Kidney (tissue), 13 donors: ENCODE measurements at regions not wholly inside any gene's neighbourhood (a gene's known extent, or its start where the extent isn't known, plus 50 kb on each side); places are given as distances from the start of the nearest gene placed in this dataset.
"Not testable (repeated sequence)": the region's sequence is repeated elsewhere in the genome, so short reads cannot be mapped to it uniquely, and the experiment has no call there.

Experiments
- DNase-seq, 5 donors: peaks; one replicate each; pipeline ENCODE4 v3.0.0-alpha.2; 2013 to 2020
- FAIRE-seq: peaks from 2 replicates; lab custom pipeline; 2012; peaks lifted over from hg19 to GRCh38; lab: Jason Lieb, UNC
- H3K27ac ChIP-seq, 2 donors: one replicate each; pipeline ENCODE4 v1.7.0; 2013; ENCODE audit warnings: low read depth in 2 of 2, low read length in 2 of 2, inconsistent platforms in 1 of 2
- H3K27me3 ChIP-seq: one replicate; pipeline ENCODE4 v1.7.1; 2013; ENCODE audit warnings: low read length, inconsistent platforms; ENCODE audit not compliant: control insufficient read depth, insufficient read depth
- H3K36me3 ChIP-seq, 3 donors: one replicate each; pipeline versions ENCODE4 v1.7.0 to v1.7.1; 2013; ENCODE audit warnings: low read length in 3 of 3, control low read depth in 1 of 3, inconsistent platforms in 1 of 3; ENCODE audit not compliant: insufficient read depth in 3 of 3, control insufficient read depth in 2 of 3
- H3K4me1 ChIP-seq, 3 donors: one replicate each; pipeline versions ENCODE4 v1.7.0 to v1.7.1; 2013; ENCODE audit warnings: low read length in 3 of 3, inconsistent platforms in 1 of 3, low read depth in 1 of 3; ENCODE audit not compliant: control insufficient read depth in 2 of 3, insufficient read depth in 2 of 3
- H3K4me3 ChIP-seq, 3 donors: one replicate each; pipeline versions ENCODE4 v1.7.0 to v1.8.1; 2013; ENCODE audit warnings: low read length in 3 of 3, control low read depth in 1 of 3, inconsistent platforms in 1 of 3
- H3K9ac ChIP-seq, 3 donors: one replicate each; pipeline versions ENCODE4 v1.7.0 to v1.7.1; 2013; ENCODE audit warnings: low read length in 3 of 3, control low read depth in 1 of 3, inconsistent platforms in 1 of 3
- H3K9me3 ChIP-seq, 3 donors: one replicate each; pipeline versions ENCODE4 v1.7.0 to v1.7.1; 2013; ENCODE audit warnings: low read length in 3 of 3, control low read depth in 1 of 3, inconsistent platforms in 1 of 3; ENCODE audit not compliant: control insufficient read depth in 2 of 3, insufficient read depth in 1 of 3
- intact Hi-C: fragments of 100-400 bp; cut with DNase I; formaldehyde crosslinking; loops from one replicate; pipeline ENCODE4 v1.11.1; 2022
- TF ChIP-seq, protein P1 (sequence below): IDR thresholded peaks from 3 replicates; pipeline ENCODE4 v1.5.1; 2012; ENCODE audit warnings: mild to moderate bottlenecking, moderate library complexity, borderline replicate concordance; ENCODE audit not compliant: insufficient read depth; ENCODE audit errors: extremely low read depth
- donor health status: control.
- donor health status: control.
- donor health status: control.
- donor health status: control.
- donor health status: control.
- donor health status: DM: yes; HTN: yes; CAD: no.
- donor health status: Normal renal cell carcinoma (clear cell type).

- Histone ChIP-seq H3K27ac (no peak overlapping the region), H3K9me3 (no peaks in the 10 kb centered on the region), H3K4me3 (no peak overlapping the region), H3K36me3 (no peaks in the 10 kb centered on the region), H3K27me3 (no peaks in the 10 kb centered on the region), H3K4me1 (no peaks in the 10 kb centered on the region), H3K9ac (no peak overlapping the region)
- FAIRE-seq (no peak), DNase-seq (peak in 2 of 5 donors; percentile 19 to 38)
- intact Hi-C loops: no loop called here
- TF ChIP-seq, protein P1, sequence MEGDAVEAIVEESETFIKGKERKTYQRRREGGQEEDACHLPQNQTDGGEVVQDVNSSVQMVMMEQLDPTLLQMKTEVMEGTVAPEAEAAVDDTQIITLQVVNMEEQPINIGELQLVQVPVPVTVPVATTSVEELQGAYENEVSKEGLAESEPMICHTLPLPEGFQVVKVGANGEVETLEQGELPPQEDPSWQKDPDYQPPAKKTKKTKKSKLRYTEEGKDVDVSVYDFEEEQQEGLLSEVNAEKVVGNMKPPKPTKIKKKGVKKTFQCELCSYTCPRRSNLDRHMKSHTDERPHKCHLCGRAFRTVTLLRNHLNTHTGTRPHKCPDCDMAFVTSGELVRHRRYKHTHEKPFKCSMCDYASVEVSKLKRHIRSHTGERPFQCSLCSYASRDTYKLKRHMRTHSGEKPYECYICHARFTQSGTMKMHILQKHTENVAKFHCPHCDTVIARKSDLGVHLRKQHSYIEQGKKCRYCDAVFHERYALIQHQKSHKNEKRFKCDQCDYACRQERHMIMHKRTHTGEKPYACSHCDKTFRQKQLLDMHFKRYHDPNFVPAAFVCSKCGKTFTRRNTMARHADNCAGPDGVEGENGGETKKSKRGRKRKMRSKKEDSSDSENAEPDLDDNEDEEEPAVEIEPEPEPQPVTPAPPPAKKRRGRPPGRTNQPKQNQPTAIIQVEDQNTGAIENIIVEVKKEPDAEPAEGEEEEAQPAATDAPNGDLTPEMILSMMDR: no peak
These were observed 445.6 kb downstream of the MAT2B start for GRCh38 chr5:163951069-163951468.

GRCh38 chr5:163953901-163954300, 448.5 kb downstream of the MAT2B start:
- H3K36me3 ChIP-seq: no peaks in the 10 kb centered on the region
- H3K27me3 ChIP-seq: no peaks in the 10 kb centered on the region
- H3K4me3 ChIP-seq: no peak overlapping the region
- intact Hi-C loops: no loop called here
- no peak for FAIRE-seq
- TF ChIP-seq, protein P1: no peak
- no peaks in the 10 kb centered on the region for H3K4me1 ChIP-seq
- H3K9me3 ChIP-seq: no peaks in the 10 kb centered on the region
- DNase-seq: no peak
- H3K9ac ChIP-seq: no peak overlapping the region
- H3K27ac ChIP-seq: no peak overlapping the region

GRCh38 chr5:163961230-163961629, 455.8 kb downstream of the MAT2B start:
- intact Hi-C loops, H3K9me3 ChIP-seq, H3K27ac ChIP-seq, H3K4me3 ChIP-seq, H3K27me3 ChIP-seq, H3K4me1 ChIP-seq, FAIRE-seq, DNase-seq, H3K36me3 ChIP-seq, H3K9ac ChIP-seq: not testable (repeated sequence)

GRCh38 chr5:163963881-163964280, 458.5 kb downstream of the MAT2B start:
- FAIRE-seq: no peak
- no peaks in the 10 kb centered on the region for H3K27me3 ChIP-seq
- TF ChIP-seq, protein P1: no peak
- H3K27ac ChIP-seq: no peak overlapping the region
- H3K4me3 ChIP-seq: no peak overlapping the region
- no peak overlapping the region for H3K9ac ChIP-seq
- H3K9me3 ChIP-seq: no peaks in the 10 kb centered on the region
- no peaks in the 10 kb centered on the region for H3K4me1 ChIP-seq
- H3K36me3 ChIP-seq: no peaks in the 10 kb centered on the region
- no peak for DNase-seq
- intact Hi-C loops: no loop called here
